GM12865 (cell line): ENCODE measurements at regions not wholly inside any gene's neighbourhood (a gene's known extent, or its start where the extent isn't known, plus 50 kb on each side); places are given as distances from the start of the nearest gene placed in this dataset.

Experiments
- DNase-seq: peaks from one replicate; pipeline ENCODE4 v3.0.0; 2010; ENCODE audit warnings: low read depth
- H3K4me3 ChIP-seq: 2 replicates; pipeline ENCODE4 v1.5.1; 2011; ENCODE audit warnings: mild to moderate bottlenecking, low read depth, low read length, control low read depth
- CTCF ChIP-seq: IDR thresholded peaks from 2 replicates; pipeline ENCODE4 v1.5.1; 2011; ENCODE audit warnings: low read length, control low read depth, low read depth, inconsistent platforms; ENCODE audit not compliant: insufficient read depth; ENCODE audit errors: missing control alignments

- no peak overlapping the region for H3K4me3 ChIP-seq
- TF ChIP-seq CTCF: no peak
- no peak for DNase-seq
These were observed 62.9 kb downstream of the ACKR3 start for GRCh38 chr2:236632295-236633218.

GRCh38 chr2:236633219-236633570, 63.6 kb downstream of the ACKR3 start:
- TF ChIP-seq CTCF: no peak
- no peak for DNase-seq
- H3K4me3 ChIP-seq: no peak overlapping the region

GRCh38 chr2:236633775-236634560, 64.3 kb downstream of the ACKR3 start:
- no peak overlapping the region for H3K4me3 ChIP-seq
- no peak for DNase-seq
- TF ChIP-seq CTCF: no peak

GRCh38 chr2:236636261-236636660, 66.6 kb downstream of the ACKR3 start:
- TF ChIP-seq CTCF: no peak
- no peak overlapping the region for H3K4me3 ChIP-seq
- DNase-seq: no peak

- no peak for TF ChIP-seq CTCF
- H3K4me3 ChIP-seq: no peak overlapping the region
- DNase-seq: no peak
These were observed 67.3 kb downstream of the ACKR3 start for GRCh38 chr2:236636714-236637470.

- DNase-seq: no peak
- no peak overlapping the region for H3K4me3 ChIP-seq
- no peak for TF ChIP-seq CTCF
These were observed 68.3 kb downstream of the ACKR3 start for GRCh38 chr2:236637686-236638569.
